RPMI7951 (cell line): ENCODE measurements at regions not wholly inside any gene's neighbourhood (a gene's known extent, or its start where the extent isn't known, plus 50 kb on each side); places are given as distances from the start of the nearest gene placed in this dataset.

Source experiments
- DNase-seq: peaks from one replicate; pipeline ENCODE4 v3.0.0-alpha.2; 2012; ENCODE audit warnings: low read depth

GRCh38 chr2:100627330-100628300 lies 64.8 kb downstream of the PDCL3 start:
- DNase-seq = no peak

- DNase-seq = no peak
Measured at GRCh38 chr2:100628506-100628905, 65.7 kb downstream of the PDCL3 start.

GRCh38 chr2:100629309-100629708 lies 66.5 kb downstream of the PDCL3 start:
- DNase-seq = no peak

GRCh38 chr2:100630473-100630977 lies 67.7 kb downstream of the PDCL3 start:
- DNase-seq = no peak

- no peak for DNase-seq
Measured at GRCh38 chr2:100632037-100632436, 69.2 kb downstream of the PDCL3 start.

- DNase-seq = no peak
Measured at GRCh38 chr2:100632759-100633158, 70.0 kb downstream of the PDCL3 start.

- no peak for DNase-seq
Measured at GRCh38 chr2:100639588-100640390, 77.0 kb downstream of the PDCL3 start.

- DNase-seq = no peak
Measured at GRCh38 chr2:100640431-100641124, 77.8 kb downstream of the PDCL3 start.

- DNase-seq = no peak
Measured at GRCh38 chr2:100641125-100641435, 78.3 kb downstream of the PDCL3 start.

- no peak for DNase-seq
Measured at GRCh38 chr2:100642425-100642824, 79.6 kb downstream of the PDCL3 start.

GRCh38 chr2:100643467-100643866 lies 80.7 kb downstream of the PDCL3 start:
- no peak for DNase-seq

- no peak for DNase-seq
Measured at GRCh38 chr2:100643906-100644501, 81.2 kb downstream of the PDCL3 start.

- DNase-seq = no peak
Measured at GRCh38 chr2:100645695-100646429, 83.1 kb downstream of the PDCL3 start.

- no peak for DNase-seq
Measured at GRCh38 chr2:100647709-100648108, 84.9 kb downstream of the PDCL3 start.

GRCh38 chr2:100650151-100650550 lies 87.4 kb downstream of the PDCL3 start:
- no peak for DNase-seq

- DNase-seq = no peak
Measured at GRCh38 chr2:100653449-100654035, 90.7 kb downstream of the PDCL3 start.

GRCh38 chr2:100654611-100655010 lies 91.8 kb downstream of the PDCL3 start:
- DNase-seq = no peak

GRCh38 chr2:100655446-100655845 lies 92.7 kb downstream of the PDCL3 start:
- DNase-seq = no peak

- DNase-seq = no peak
Measured at GRCh38 chr2:100655936-100656534, 93.2 kb downstream of the PDCL3 start.

- no peak for DNase-seq
Measured at GRCh38 chr2:100658017-100658416, 95.2 kb downstream of the PDCL3 start.
